Osteoblast (primary cell): ENCODE measurements at regions not wholly inside any gene's neighbourhood (a gene's known extent, or its start where the extent isn't known, plus 50 kb on each side); places are given as distances from the start of the nearest gene placed in this dataset.

Experiments
- DNase-seq: peaks from one replicate; pipeline ENCODE4 v3.0.0; 2011; ENCODE audit warnings: low spot score, mixed read lengths; ENCODE audit not compliant: insufficient read length; ENCODE audit errors: missing footprints
- H2AFZ ChIP-seq: 2 replicates; pipeline ENCODE4 v1.6.0; 2011; ENCODE audit warnings: mild to moderate bottlenecking, low read length
- H3K27ac ChIP-seq: 2 replicates; pipeline ENCODE4 v1.5.1; 2011; ENCODE audit warnings: mild to moderate bottlenecking, low read depth, low read length, moderate library complexity
- H3K27me3 ChIP-seq: 2 replicates; pipeline ENCODE4 v1.6.0; 2012; ENCODE audit warnings: mild to moderate bottlenecking, control low read depth, inconsistent platforms, low read length, moderate library complexity; ENCODE audit not compliant: insufficient read depth
- H3K36me3 ChIP-seq: 2 replicates; pipeline ENCODE4 v1.5.1; 2011; ENCODE audit warnings: mild to moderate bottlenecking, low read length, control low read depth, moderate library complexity; ENCODE audit not compliant: insufficient read depth
- H3K4me1 ChIP-seq: 2 replicates; pipeline ENCODE4 v1.5.1; 2011; ENCODE audit warnings: mild to moderate bottlenecking, low read length, control low read depth, moderate library complexity; ENCODE audit not compliant: insufficient read depth
- H3K4me2 ChIP-seq: 2 replicates; pipeline ENCODE4 v1.6.0; 2011; ENCODE audit warnings: mild to moderate bottlenecking, low read length; ENCODE audit not compliant: insufficient read depth
- H3K4me3 ChIP-seq: fragments of 200-600 bp; sonication (generic); 3 replicates; pipeline ENCODE4 v1.5.1; 2012; ENCODE audit warnings: mild to moderate bottlenecking, low read length, inconsistent platforms; ENCODE audit not compliant: insufficient read depth
- H3K79me2 ChIP-seq: 2 replicates; pipeline ENCODE4 v1.6.0; 2012; ENCODE audit warnings: mild to moderate bottlenecking, low read length, control low read depth, inconsistent platforms; ENCODE audit not compliant: insufficient read depth
- H3K9me3 ChIP-seq: 2 replicates; pipeline ENCODE4 v1.5.1; 2011; ENCODE audit warnings: low read depth, low read length, control low read depth
- H4K20me1 ChIP-seq: 2 replicates; pipeline ENCODE4 v1.6.0; 2012; ENCODE audit warnings: mild to moderate bottlenecking, low read length, control low read depth; ENCODE audit not compliant: insufficient read depth
- TF ChIP-seq, protein P1 (sequence below): IDR thresholded peaks from 2 replicates; pipeline ENCODE4 v1.5.1; 2011; ENCODE audit warnings: mild to moderate bottlenecking, low read depth, low read length, moderate library complexity; ENCODE audit errors: extremely low read depth

DNA sequence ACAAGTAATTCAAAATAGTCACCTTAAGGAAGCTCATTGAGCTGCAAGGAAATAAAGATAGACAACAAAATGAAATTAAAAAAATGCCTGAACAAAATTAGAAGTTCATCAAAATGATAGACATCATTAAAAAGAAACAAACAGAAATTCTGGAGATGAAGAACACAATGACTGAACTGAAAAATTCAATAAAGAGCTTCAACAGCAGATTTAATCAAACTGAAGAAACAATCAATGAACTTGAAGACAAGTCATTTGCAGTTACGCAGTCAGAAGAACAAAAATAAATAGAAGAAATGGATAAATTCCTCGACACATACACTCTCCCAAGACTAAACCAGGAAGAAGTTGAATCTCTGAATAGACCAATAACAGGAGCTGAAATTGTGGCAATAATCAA lies 390.0 kb upstream of the SPAG17 start:
- Histone ChIP-seq H3K36me3 (no peaks in the 10 kb centered on the region), H3K4me1 (no peaks in the 10 kb centered on the region), H3K27me3 (no peaks in the 10 kb centered on the region), H3K27ac (no peak overlapping the region), H2AFZ (no peak overlapping the region), H4K20me1 (no peaks in the 10 kb centered on the region), H3K4me2 (no peak overlapping the region), H3K4me3 (no peak overlapping the region), H3K79me2 (no peaks in the 10 kb centered on the region), H3K9me3 (no peaks in the 10 kb centered on the region)
- no peak for DNase-seq
- TF ChIP-seq, protein P1, sequence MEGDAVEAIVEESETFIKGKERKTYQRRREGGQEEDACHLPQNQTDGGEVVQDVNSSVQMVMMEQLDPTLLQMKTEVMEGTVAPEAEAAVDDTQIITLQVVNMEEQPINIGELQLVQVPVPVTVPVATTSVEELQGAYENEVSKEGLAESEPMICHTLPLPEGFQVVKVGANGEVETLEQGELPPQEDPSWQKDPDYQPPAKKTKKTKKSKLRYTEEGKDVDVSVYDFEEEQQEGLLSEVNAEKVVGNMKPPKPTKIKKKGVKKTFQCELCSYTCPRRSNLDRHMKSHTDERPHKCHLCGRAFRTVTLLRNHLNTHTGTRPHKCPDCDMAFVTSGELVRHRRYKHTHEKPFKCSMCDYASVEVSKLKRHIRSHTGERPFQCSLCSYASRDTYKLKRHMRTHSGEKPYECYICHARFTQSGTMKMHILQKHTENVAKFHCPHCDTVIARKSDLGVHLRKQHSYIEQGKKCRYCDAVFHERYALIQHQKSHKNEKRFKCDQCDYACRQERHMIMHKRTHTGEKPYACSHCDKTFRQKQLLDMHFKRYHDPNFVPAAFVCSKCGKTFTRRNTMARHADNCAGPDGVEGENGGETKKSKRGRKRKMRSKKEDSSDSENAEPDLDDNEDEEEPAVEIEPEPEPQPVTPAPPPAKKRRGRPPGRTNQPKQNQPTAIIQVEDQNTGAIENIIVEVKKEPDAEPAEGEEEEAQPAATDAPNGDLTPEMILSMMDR = no peak

DNA sequence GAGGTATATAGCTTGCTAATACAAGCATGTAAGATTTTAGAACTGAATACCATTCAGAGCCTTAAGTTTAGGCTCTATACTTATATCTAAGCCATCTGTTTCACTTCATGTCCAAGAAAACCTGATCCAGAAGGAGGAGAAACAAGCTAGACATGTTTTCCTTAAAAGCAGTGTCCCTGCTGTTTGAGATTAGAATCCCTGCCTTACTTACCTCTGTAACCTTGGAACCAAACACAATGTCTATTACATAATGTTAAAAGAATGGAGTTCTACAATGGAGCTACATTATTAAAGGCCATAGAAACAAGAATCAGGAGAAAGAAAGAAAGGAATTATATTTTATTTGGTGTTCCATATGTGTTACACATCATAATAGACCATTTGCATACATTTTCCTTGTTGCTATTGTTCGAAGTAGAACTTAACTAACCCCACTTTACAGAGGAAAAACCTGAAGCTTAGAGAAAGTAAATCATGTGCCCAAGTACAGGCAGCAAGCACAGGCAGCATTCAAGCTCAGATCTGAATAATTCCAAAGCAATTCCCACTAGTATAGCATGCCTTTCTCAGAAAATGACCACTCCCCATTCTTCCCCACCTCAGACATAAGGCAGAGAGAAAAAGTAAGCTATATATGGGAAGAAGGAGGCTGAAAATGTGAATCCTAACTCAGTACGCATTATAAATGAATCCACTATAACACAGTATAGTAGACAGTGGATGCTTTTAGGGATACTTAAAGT lies 380.1 kb upstream of the SPAG17 start:
- Histone ChIP-seq H3K4me1 (no peaks in the 10 kb centered on the region), H3K4me2 (no peak overlapping the region), H4K20me1 (no peaks in the 10 kb centered on the region), H3K9me3 (no peaks in the 10 kb centered on the region), H3K36me3 (no peaks in the 10 kb centered on the region), H3K79me2 (no peaks in the 10 kb centered on the region), H2AFZ (no peak overlapping the region), H3K4me3 (no peak overlapping the region), H3K27me3 (no peaks in the 10 kb centered on the region), H3K27ac (no peak overlapping the region)
- no peak for DNase-seq
- TF ChIP-seq, protein P1 = no peak

DNA sequence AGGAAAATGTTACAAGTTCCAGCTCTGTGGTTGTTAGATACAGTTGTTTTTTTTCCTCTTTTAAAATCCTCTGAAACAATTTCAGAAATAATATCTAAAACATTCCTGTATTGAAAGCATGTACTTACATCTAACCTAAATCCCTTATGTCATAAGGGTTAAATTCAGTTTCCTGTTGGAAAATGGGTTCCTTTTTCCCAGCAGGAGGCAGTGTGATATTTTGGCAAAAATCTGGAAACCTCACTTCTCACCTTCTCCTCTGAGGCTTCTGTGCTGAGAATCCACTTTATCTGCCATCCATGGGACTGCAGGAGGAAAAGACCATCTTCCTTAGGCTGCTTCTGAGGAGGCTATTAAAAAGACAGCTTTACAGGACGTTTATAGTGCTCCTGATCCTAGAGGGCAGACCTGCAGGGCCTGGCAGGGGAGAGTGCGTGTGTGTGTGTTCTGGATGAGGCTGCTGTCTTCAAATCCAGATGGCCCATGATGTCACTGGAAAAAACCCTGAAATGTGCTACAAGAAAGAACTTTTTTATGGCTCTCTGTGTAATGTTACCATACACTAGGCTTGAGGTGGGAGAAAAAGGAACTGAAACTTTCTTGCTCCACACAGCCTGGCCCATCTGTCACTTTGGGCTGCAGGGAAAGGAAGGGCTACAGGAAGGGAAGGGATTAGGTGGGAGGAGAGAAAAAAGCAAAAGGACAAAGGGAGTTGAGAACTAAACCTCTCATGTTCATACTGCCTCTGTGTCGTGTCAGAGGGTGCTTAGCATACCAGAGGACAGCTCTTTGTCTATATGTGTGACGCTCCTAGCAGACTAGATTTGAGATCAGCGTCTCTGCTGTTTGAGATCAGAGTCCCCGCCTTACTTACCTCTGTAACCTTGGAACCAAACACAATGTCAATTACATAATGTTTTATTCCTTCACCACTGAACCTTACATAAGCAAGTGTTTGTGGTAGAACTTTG lies 379.2 kb upstream of the SPAG17 start:
- Histone ChIP-seq H3K4me2 (no peak overlapping the region), H3K4me3 (no peak overlapping the region)
- no peak for DNase-seq

More for the DNA sequence above, 379.2 kb upstream of the SPAG17 start:
- Histone ChIP-seq H3K9me3 (no peaks in the 10 kb centered on the region), H2AFZ (no peak overlapping the region), H3K27ac (no peak overlapping the region), H3K27me3 (no peaks in the 10 kb centered on the region), H3K36me3 (no peaks in the 10 kb centered on the region), H4K20me1 (no peaks in the 10 kb centered on the region), H3K4me1 (no peaks in the 10 kb centered on the region), H3K79me2 (no peaks in the 10 kb centered on the region)
- TF ChIP-seq, protein P1 = peak; percentile 24
